GM12873 (cell line): ENCODE measurements at regions not wholly inside any gene's neighbourhood (a gene's known extent, or its start where the extent isn't known, plus 50 kb on each side); places are given as distances from the start of the nearest gene placed in this dataset.

Experiments
- CTCF ChIP-seq: IDR thresholded peaks from 2 replicates; pipeline ENCODE4 v1.5.1; 2012; ENCODE audit warnings: low read depth, mild to moderate bottlenecking, moderate library complexity, low read length, control low read depth; ENCODE audit not compliant: insufficient read depth; ENCODE audit errors: missing control alignments

GRCh38 chr1:90476994-90477393 lies 240.1 kb downstream of the BARHL2 start:
- no peak for TF ChIP-seq CTCF

GRCh38 chr1:90476411-90476810 lies 240.7 kb downstream of the BARHL2 start:
- no peak for TF ChIP-seq CTCF

- TF ChIP-seq CTCF: peak; percentile 8
Observed at GRCh38 chr1:90475631-90476030, 241.5 kb downstream of the BARHL2 start.

GRCh38 chr1:90474731-90475130 lies 242.4 kb downstream of the BARHL2 start:
- no peak for TF ChIP-seq CTCF

GRCh38 chr1:90474158-90474557 lies 242.9 kb downstream of the BARHL2 start:
- TF ChIP-seq CTCF: no peak

GRCh38 chr1:90472775-90473174 lies 244.3 kb downstream of the BARHL2 start:
- TF ChIP-seq CTCF: no peak

GRCh38 chr1:90459570-90459969 lies 257.5 kb downstream of the BARHL2 start:
- TF ChIP-seq CTCF: no peak
